ENCODE measurements at regions not wholly inside any gene's neighbourhood (a gene's known extent, or its start where the extent isn't known, plus 50 kb on each side); places are given as distances from the start of the nearest gene placed in this dataset.
A peak's percentile ranks its signal among the peaks of the same experiment; 100 is the strongest.

DNA sequence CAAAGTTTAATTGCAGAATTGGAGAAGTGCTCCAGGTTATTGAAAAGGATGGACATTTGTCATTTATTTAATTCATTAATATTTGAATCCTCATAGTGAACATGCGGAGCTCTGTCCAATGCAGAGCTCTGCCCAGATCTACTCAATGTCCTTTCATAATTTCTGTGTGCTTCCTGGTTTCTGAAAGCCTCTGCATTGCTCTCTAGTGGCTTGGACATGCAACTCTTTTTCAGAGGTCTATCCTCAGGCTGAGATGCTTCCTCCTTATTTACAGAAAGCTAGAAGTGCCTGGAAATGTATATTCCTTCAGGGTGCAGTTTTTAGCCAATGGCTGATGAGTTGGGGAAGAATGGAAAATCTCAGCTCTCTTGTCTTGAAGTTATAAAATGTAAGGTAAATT, 786.1 kb upstream of the AADAT start:
- H3K27ac ChIP-seq (ENCODE audit: poor library complexity, severe bottlenecking) = no peak overlapping the region
- TF ChIP-seq CTCF (IDR thresholded peaks at IDR 0.05; ENCODE audit: poor library complexity, severe bottlenecking) = peak; percentile 33
- DNase-seq (ENCODE audit: low spot score) (no peak), ATAC-seq (ENCODE audit: low read depth) (0 out of 3 replicates have a peak, but pooled peaks have one; percentile 25)
- H3K27me3 ChIP-seq (ENCODE audit: insufficient read depth, poor library complexity, severe bottlenecking) = no peaks in the 10 kb centered on the region
- H3K9me3 ChIP-seq (ENCODE audit: severe bottlenecking) = no peaks in the 10 kb centered on the region
- H3K36me3 ChIP-seq (ENCODE audit: low read depth) = no peaks in the 10 kb centered on the region
- H3K4me1 ChIP-seq (ENCODE audit: insufficient read depth, poor library complexity, severe bottlenecking) = peaks cover 12% of the 10 kb centered on the region
- H3K4me3 ChIP-seq (ENCODE audit: severe bottlenecking) = no peak overlapping the region

GRCh38 chr4:170872794-170873193, 783.0 kb upstream of the AADAT start:
- Histone ChIP-seq H3K4me3 (ENCODE audit: severe bottlenecking) (no peak overlapping the region), H3K27ac (ENCODE audit: poor library complexity, severe bottlenecking) (peak overlapping the region; percentile 38), H3K36me3 (ENCODE audit: low read depth) (no peaks in the 10 kb centered on the region), H3K9me3 (ENCODE audit: severe bottlenecking) (no peaks in the 10 kb centered on the region), H3K4me1 (ENCODE audit: insufficient read depth, poor library complexity, severe bottlenecking) (peaks cover 22% of the 10 kb centered on the region), H3K27me3 (ENCODE audit: insufficient read depth, poor library complexity, severe bottlenecking) (no peaks in the 10 kb centered on the region)
- ATAC-seq (ENCODE audit: low read depth) = peak; percentile 83
- DNase-seq (ENCODE audit: low spot score) = no peak
- no peak for TF ChIP-seq CTCF (IDR thresholded peaks at IDR 0.05; ENCODE audit: poor library complexity, severe bottlenecking)

DNA sequence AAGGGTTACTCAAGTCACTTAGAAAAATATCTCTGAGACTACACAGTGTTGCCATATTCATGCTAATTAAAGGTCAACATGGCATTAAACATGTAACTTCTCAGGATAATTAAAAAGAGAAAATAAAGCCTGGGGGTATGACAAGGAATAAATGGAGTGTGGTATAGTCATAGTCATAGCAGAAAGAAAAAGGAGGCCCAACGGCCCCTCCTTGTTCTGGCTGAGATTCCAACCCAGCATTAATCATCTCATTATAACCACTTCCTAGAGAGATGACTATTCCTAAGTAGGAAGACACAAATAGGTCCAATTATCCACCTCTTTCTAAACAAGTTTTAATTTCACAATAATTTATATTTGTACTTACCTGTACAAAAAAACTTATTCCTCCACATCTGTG, 778.4 kb upstream of the AADAT start:
- DNase-seq (ENCODE audit: low spot score) = no peak
- H3K9me3 ChIP-seq (ENCODE audit: severe bottlenecking) = no peaks in the 10 kb centered on the region

DNA sequence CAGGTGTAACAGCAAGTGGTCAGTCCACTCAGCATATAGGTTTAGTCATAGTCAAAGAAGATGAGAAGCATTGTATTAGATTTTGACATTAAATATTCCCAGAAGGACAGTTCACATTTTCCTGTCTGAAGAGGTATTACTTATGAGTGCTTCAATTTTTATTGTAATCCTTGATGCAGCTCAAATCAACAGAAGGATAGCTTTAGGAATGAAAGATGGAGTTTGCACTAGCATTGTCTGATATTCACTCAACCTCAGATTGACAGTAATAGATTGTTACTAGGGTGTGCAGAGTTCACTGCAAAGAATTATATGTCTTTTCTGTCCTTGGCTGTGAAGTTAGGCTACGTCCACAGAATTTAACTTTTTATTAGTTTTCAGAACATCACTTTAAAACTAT, 764.3 kb upstream of the AADAT start:
- no peak overlapping the region for H3K4me3 ChIP-seq (ENCODE audit: severe bottlenecking)
- no peak for ATAC-seq (ENCODE audit: low read depth)

More for the DNA sequence above, 778.4 kb upstream of the AADAT start:
- Histone ChIP-seq H3K27ac (ENCODE audit: poor library complexity, severe bottlenecking) (peak overlapping the region; percentile 31), H3K4me1 (ENCODE audit: insufficient read depth, poor library complexity, severe bottlenecking) (peaks cover 28% of the 10 kb centered on the region), H3K27me3 (ENCODE audit: insufficient read depth, poor library complexity, severe bottlenecking) (no peaks in the 10 kb centered on the region), H3K36me3 (ENCODE audit: low read depth) (no peaks in the 10 kb centered on the region), H3K4me3 (ENCODE audit: severe bottlenecking) (no peak overlapping the region)
- no peak for TF ChIP-seq CTCF (IDR thresholded peaks at IDR 0.05; ENCODE audit: poor library complexity, severe bottlenecking)
- ATAC-seq (ENCODE audit: low read depth) = peak; percentile 98

More for the DNA sequence above, 764.3 kb upstream of the AADAT start:
- Histone ChIP-seq H3K27ac (ENCODE audit: poor library complexity, severe bottlenecking) (no peak overlapping the region), H3K9me3 (ENCODE audit: severe bottlenecking) (no peaks in the 10 kb centered on the region), H3K4me1 (ENCODE audit: insufficient read depth, poor library complexity, severe bottlenecking) (no peaks in the 10 kb centered on the region), H3K27me3 (ENCODE audit: insufficient read depth, poor library complexity, severe bottlenecking) (no peaks in the 10 kb centered on the region), H3K36me3 (ENCODE audit: low read depth) (no peaks in the 10 kb centered on the region)
- no peak for TF ChIP-seq CTCF (IDR thresholded peaks at IDR 0.05; ENCODE audit: poor library complexity, severe bottlenecking)
- no peak for DNase-seq (ENCODE audit: low spot score)
